Natural killer cell treated with Interleukin-12 subunit alpha and Interleukin-12 subunit beta and Interleukin-15 and Interleukin-18, amount 100 ng/mL, for 72 hours (primary cell): ENCODE measurements at regions not wholly inside any gene's neighbourhood (a gene's known extent, or its start where the extent isn't known, plus 50 kb on each side); places are given as distances from the start of the nearest gene placed in this dataset.
"Not testable (repeated sequence)": the region's sequence is repeated elsewhere in the genome, so short reads cannot be mapped to it uniquely, and the experiment has no call there.

Experiments used
- ATAC-seq, 2 donors: fragments of 150-1000 bp; cut with Tn5 transposase in 1 of 2; sonication (Bioruptor Pico), chemical (Tn5 transposase) in 1 of 2; 2 replicates each; pipeline ENCODE4 v1.10.0; 2021
- DNase-seq: peaks from one replicate; pipeline ENCODE4 v3.0.0; 2022; ENCODE audit warnings: low spot score
- H3K27ac Mint-ChIP-seq, 2 donors: 1 replicate in 1 of 2; 2 replicates in 1 of 2; pipeline ENCODE4 v1.8.0; 2022; ENCODE audit warnings: mixed read lengths in 2 of 2, mild to moderate bottlenecking in 1 of 2, moderate library complexity in 1 of 2
- H3K27me3 Mint-ChIP-seq, 2 donors: 1 replicate in 1 of 2; 2 replicates in 1 of 2; pipeline ENCODE4 v1.8.0; 2022; ENCODE audit warnings: mixed read lengths in 2 of 2
- H3K36me3 Mint-ChIP-seq: one replicate; pipeline ENCODE4 v1.8.0; 2022; ENCODE audit warnings: mixed read lengths
- H3K4me1 Mint-ChIP-seq, 2 donors: 1 replicate in 1 of 2; 2 replicates in 1 of 2; pipeline ENCODE4 v1.8.0; 2022; ENCODE audit warnings: low read depth in 2 of 2, mixed read lengths in 2 of 2, mild to moderate bottlenecking in 1 of 2
- H3K4me3 Mint-ChIP-seq: one replicate; pipeline ENCODE4 v1.8.0; 2022; ENCODE audit warnings: mixed read lengths
- H3K9me3 Mint-ChIP-seq: 2 replicates; pipeline ENCODE4 v1.8.0; 2022; ENCODE audit warnings: mixed read lengths

DNA sequence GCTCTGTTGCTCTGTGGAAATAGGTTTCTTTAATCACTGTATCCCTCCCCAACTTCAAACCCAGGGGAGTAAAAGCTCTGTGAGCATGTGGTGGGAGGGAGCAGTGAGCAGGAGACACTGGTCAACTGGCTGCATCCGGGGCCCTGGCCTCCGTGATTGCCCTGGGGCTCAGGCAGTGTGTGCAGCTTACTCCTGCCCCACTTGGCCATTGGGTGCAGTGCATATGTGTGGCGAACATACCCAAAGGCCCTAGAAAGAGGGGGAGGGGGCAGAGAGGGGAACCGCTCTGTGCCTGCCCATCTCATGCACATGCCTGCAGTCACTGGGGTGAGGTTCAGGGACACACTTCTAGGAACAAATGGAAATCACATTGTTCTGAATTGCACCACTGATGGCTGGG is 378.7 kb downstream of the ZBBX start:
- peaks cover 14% of the 10 kb centered on the region for H3K9me3 Mint-ChIP-seq
- ATAC-seq (no peak), DNase-seq (no peak)
- no peak overlapping the region for H3K27ac Mint-ChIP-seq
- H3K4me3 Mint-ChIP-seq = no peak overlapping the region
- H3K36me3 Mint-ChIP-seq = no peaks in the 10 kb centered on the region
- no peaks in the 10 kb centered on the region for H3K27me3 Mint-ChIP-seq
- no peaks in the 10 kb centered on the region for H3K4me1 Mint-ChIP-seq

DNA sequence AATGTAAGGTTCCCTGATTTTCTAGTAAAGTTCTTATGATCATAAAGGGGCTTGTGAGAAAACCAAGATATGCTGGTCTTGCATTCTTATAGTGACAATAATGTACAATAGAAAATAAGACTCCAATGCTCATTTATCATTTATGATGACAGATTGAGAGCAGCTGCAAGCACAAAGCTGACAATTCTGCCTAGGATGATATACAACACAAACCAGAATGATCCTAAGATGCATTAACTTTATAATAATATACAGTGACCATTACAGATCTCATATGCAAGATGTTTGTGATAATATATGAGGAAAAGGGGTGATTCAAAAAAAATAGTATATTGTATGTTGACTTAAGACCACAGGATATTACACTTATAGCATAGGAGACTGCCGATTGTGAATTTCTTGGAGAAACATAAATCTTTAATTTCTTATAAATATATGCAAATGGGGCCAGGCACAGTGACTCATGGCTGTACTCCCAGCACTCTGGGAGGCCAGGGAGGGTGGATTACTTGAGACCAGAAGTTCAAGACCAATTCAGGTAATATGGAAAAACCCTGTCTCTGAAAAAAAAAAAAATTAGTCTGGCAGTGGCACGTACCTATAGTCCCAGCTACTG is 387.0 kb downstream of the ZBBX start:
- ATAC-seq (no peak), DNase-seq (no peak)
- Mint-ChIP-seq H3K36me3 (no peaks in the 10 kb centered on the region), H3K9me3 (peaks cover 3% of the 10 kb centered on the region), H3K27me3 (no peaks in the 10 kb centered on the region), H3K4me3 (no peak overlapping the region), H3K4me1 (no peaks in the 10 kb centered on the region), H3K27ac (no peak overlapping the region)

DNA sequence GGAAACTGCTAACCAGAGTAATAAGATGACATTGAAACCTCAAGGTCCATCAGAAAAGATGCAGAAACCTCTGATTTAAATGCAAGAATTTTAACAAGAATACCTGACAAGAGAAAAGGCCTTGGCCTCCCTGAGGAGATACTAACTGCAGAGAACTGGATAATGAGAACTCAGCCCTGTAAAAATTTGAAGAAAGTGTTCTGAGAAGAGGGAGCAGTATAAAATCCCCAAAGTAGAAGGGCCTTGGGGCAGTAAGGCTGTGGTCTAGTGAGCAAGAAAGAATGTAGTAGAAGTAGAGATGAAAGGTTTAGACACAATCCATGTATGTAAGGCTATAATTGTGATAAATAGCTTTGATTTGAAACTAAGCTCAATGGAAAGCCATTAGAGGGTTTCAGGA is 394.1 kb downstream of the ZBBX start:
- DNase-seq (no peak), ATAC-seq (no peak)
- Mint-ChIP-seq H3K27ac (no peak overlapping the region), H3K4me3 (no peak overlapping the region), H3K36me3 (no peaks in the 10 kb centered on the region), H3K9me3 (peaks cover 7% of the 10 kb centered on the region), H3K4me1 (no peaks in the 10 kb centered on the region), H3K27me3 (no peaks in the 10 kb centered on the region)

- H3K27me3 Mint-ChIP-seq, H3K36me3 Mint-ChIP-seq, ATAC-seq, H3K4me1 Mint-ChIP-seq, H3K4me3 Mint-ChIP-seq, DNase-seq, H3K27ac Mint-ChIP-seq: not testable (repeated sequence)
- peaks cover 11% of the 10 kb centered on the region for H3K9me3 Mint-ChIP-seq
Measured at GRCh38 chr3:166975796-166976195, 404.3 kb downstream of the ZBBX start.

DNA sequence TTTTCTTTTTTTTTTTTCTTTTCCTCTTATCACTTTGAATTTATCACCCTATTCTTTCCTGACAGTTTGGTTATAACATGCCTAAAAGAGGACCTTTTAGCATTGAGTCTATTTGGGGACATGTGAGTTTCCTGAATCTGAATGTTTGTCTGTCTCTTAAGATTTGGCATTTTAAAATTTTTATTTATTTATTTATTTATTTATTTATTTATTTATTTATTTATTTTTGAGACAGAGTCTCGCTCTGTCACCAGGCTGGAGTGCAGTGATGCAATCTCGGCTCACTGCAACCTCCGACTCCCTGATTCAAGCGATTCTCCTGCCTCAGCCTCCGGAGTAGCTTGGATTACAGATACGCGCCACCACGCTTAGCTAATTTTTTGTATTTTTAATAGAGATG is 412.4 kb downstream of the ZBBX start:
- not testable (repeated sequence) for H3K27me3 Mint-ChIP-seq, H3K27ac Mint-ChIP-seq, ATAC-seq, H3K4me3 Mint-ChIP-seq, H3K36me3 Mint-ChIP-seq, DNase-seq, H3K4me1 Mint-ChIP-seq
- peaks cover 11% of the 10 kb centered on the region for H3K9me3 Mint-ChIP-seq

DNA sequence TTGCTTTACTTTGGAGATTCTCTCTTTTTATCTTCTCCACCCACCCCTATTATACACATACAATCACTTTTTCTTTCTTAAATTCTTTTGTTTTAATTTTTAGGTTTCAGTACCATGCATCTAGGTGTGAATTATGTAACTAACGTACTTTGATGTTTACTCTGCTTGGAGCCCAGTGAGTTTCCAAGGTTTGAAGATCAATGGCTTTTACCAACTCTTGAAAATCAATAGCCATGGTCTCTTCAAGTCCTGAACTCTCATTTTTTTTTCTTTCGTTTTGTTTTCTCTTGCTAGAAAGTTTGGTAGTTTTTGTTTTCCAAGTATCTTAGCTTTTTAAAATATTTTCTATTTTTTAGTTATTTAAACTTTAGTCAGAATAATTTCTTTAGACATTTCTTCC is 417.2 kb downstream of the ZBBX start:
- H3K27ac Mint-ChIP-seq = no peak overlapping the region
- no peak overlapping the region for H3K4me3 Mint-ChIP-seq
- DNase-seq = no peak
- H3K9me3 Mint-ChIP-seq = peaks cover 10% of the 10 kb centered on the region
- no peaks in the 10 kb centered on the region for H3K27me3 Mint-ChIP-seq
- no peak for ATAC-seq
- H3K36me3 Mint-ChIP-seq = no peaks in the 10 kb centered on the region
- no peaks in the 10 kb centered on the region for H3K4me1 Mint-ChIP-seq

DNA sequence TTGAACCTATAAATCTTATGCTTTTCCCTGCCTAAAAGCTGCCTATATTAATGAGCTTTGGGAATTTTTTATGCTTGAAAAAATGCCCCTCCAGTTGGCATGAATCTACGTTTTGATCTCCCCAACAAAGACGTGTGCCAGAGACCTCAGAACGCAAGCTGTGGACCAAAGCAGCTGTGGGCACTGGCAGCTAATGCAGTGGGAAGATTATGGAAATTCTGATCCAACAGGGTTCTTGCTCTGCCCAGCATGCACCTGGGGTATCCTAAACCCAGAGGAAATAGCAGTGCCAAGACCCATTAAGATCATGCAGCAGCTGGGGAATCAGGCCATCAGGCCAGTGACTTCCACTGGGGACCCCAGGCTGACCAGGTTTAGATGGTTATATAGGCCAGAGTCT is 423.0 kb downstream of the ZBBX start:
- Mint-ChIP-seq H3K27ac (no peak overlapping the region), H3K4me3 (no peak overlapping the region), H3K9me3 (peaks cover 18% of the 10 kb centered on the region), H3K4me1 (no peaks in the 10 kb centered on the region), H3K36me3 (peaks cover 4% of the 10 kb centered on the region), H3K27me3 (no peaks in the 10 kb centered on the region)
- DNase-seq = no peak
- no peak for ATAC-seq

GRCh38 chr3:166955201-166955939 is 424.7 kb downstream of the ZBBX start:
- Mint-ChIP-seq H3K9me3 (peaks cover 20% of the 10 kb centered on the region), H3K4me1 (no peaks in the 10 kb centered on the region), H3K4me3 (no peak overlapping the region), H3K27me3 (no peaks in the 10 kb centered on the region), H3K36me3 (peaks cover 4% of the 10 kb centered on the region), H3K27ac (no peak overlapping the region)
- no peak for DNase-seq
- no peak for ATAC-seq

GRCh38 chr3:166934879-166935278 is 445.2 kb downstream of the ZBBX start:
- Mint-ChIP-seq H3K27ac (no peak overlapping the region), H3K4me1 (no peaks in the 10 kb centered on the region), H3K4me3 (no peak overlapping the region), H3K27me3 (no peaks in the 10 kb centered on the region), H3K9me3 (peaks cover 15% of the 10 kb centered on the region), H3K36me3 (no peaks in the 10 kb centered on the region)
- ATAC-seq = no peak
- DNase-seq = no peak

- no peaks in the 10 kb centered on the region for H3K27me3 Mint-ChIP-seq
- peaks cover 24% of the 10 kb centered on the region for H3K36me3 Mint-ChIP-seq
- H3K4me1 Mint-ChIP-seq = no peaks in the 10 kb centered on the region
- ATAC-seq = no peak
- H3K27ac Mint-ChIP-seq = no peak overlapping the region
- DNase-seq = no peak
- H3K9me3 Mint-ChIP-seq = peaks cover 36% of the 10 kb centered on the region
- no peak overlapping the region for H3K4me3 Mint-ChIP-seq
Measured at GRCh38 chr3:166917437-166917836, 462.7 kb downstream of the ZBBX start.

- ATAC-seq = no peak
- H3K36me3 Mint-ChIP-seq = peaks cover 8% of the 10 kb centered on the region
- H3K4me3 Mint-ChIP-seq = no peak overlapping the region
Measured at GRCh38 chr3:166902374-166902773, 477.7 kb downstream of the ZBBX start.

DNA sequence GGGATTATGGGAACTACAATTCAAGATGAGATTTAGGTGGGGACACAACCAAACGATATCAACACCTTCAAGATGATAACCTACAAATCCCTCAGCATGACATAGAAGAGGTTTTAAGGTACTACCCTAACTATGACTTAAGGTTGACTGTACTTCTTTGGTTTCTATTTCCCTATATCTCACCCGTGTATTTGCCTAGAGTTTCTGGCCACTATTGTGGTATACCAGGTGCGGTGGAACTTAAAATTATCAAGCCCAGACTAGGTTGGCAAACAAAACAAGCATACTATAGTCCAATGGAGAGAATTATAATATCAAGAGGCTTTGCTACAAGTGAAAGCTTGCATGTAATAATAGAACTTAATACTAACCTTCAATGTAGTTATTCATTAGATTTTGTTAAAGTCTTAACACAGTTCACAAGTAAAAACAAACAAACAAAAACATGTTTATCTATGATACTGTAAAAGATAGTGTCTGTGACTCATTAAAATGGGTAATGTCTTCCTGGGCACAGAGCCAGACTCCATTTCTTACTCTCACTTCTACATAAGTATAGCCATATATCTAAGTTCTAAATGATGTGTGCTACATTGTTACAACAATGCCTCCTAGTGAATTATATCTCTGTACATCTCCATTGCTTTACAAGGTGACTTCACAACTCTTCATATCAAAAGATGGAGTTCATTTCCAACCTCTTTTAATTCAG is 479.1 kb downstream of the ZBBX start:
- ATAC-seq (no peak), DNase-seq (no peak)
- H3K9me3 Mint-ChIP-seq = peaks cover 34% of the 10 kb centered on the region
- no peaks in the 10 kb centered on the region for H3K4me1 Mint-ChIP-seq
- H3K27me3 Mint-ChIP-seq = no peaks in the 10 kb centered on the region
- no peak overlapping the region for H3K27ac Mint-ChIP-seq
- no peak overlapping the region for H3K4me3 Mint-ChIP-seq
- H3K36me3 Mint-ChIP-seq = no peaks in the 10 kb centered on the region

More at GRCh38 chr3:166902374-166902773, 477.7 kb downstream of the ZBBX start:
- DNase-seq = no peak
- no peak overlapping the region for H3K27ac Mint-ChIP-seq
- H3K9me3 Mint-ChIP-seq = peaks cover 44% of the 10 kb centered on the region
- no peaks in the 10 kb centered on the region for H3K4me1 Mint-ChIP-seq
- H3K27me3 Mint-ChIP-seq = no peaks in the 10 kb centered on the region

GRCh38 chr3:166897811-166898210 is 482.3 kb downstream of the ZBBX start:
- Mint-ChIP-seq H3K27ac (no peak overlapping the region), H3K9me3 (peaks cover 16% of the 10 kb centered on the region), H3K4me3 (no peak overlapping the region), H3K27me3 (no peaks in the 10 kb centered on the region), H3K4me1 (no peaks in the 10 kb centered on the region), H3K36me3 (no peaks in the 10 kb centered on the region)
- DNase-seq (no peak), ATAC-seq (no peak)

DNA sequence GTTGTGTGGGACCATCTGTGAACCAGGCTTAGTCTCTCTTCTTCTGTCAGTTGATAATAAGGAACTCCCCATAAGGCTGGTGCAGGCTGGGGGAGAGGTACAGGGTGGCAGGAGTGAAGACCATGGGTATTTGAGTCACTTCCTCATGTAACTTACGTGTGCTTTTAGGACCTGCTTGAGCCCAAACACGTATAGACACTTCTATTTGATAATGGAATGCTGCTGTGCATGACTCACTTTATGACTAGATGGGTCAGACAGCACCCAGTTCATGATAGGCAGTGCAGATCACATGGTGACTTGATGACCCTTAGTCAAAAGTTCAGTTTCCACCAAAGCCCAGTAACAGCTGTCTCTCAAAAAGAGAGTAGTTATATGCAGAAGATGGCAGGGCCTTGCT is 490.9 kb downstream of the ZBBX start:
- ATAC-seq (no peak), DNase-seq (no peak)
- Mint-ChIP-seq H3K4me3 (no peak overlapping the region), H3K9me3 (peaks cover 13% of the 10 kb centered on the region), H3K4me1 (no peaks in the 10 kb centered on the region), H3K36me3 (no peaks in the 10 kb centered on the region), H3K27ac (no peak overlapping the region), H3K27me3 (no peaks in the 10 kb centered on the region)
